K562 (cell line): ENCODE measurements at regions not wholly inside any gene's neighbourhood (a gene's known extent, or its start where the extent isn't known, plus 50 kb on each side); places are given as distances from the start of the nearest gene placed in this dataset.

Experiments
- ATAC-seq: fragments of 200-7000 bp; cut with Tn5 transposase; 3 replicates; pipeline ENCODE4 v1.9.1; 2020; ENCODE audit warnings: moderate library complexity
- BruUV-seq: library from RNA; stranded (reverse); fragments of 400-500 nt; replicated peaks from 2 replicates; lab custom pipeline; 2021; lab: Mats Ljungman, UMichigan
- CTCF ChIA-PET: fragments of 300-600 bp; formaldehyde crosslinking; extraction: SDS; loops from one replicate; lab custom pipeline; 2021; ENCODE audit warnings: low intra/inter-chr PET ratio; lab: Yijun Ruan, JAX
- POLR2A ChIA-PET: fragments of 300-600, 350-650 bp; sonication (Branson Sonifier 250); formaldehyde crosslinking; extraction: SDS; loops from one replicate; lab custom pipeline; 2021; ENCODE audit warnings: antibody characterized with exemption, inconsistent platforms; lab: Yijun Ruan, JAX
- DNase-seq, 4 experiments: peaks; one replicate each; pipeline versions ENCODE4 v3.0.0 to v3.0.0-alpha.2; 2011 to 2018; ENCODE audit warnings: low spot score in 3 of 4, mixed read lengths in 3 of 4; ENCODE audit errors: extremely low read depth in 1 of 4
- FAIRE-seq: peaks from 2 replicates; lab custom pipeline; 2011; peaks lifted over from hg19 to GRCh38; lab: Jason Lieb, UNC
- H2AFZ ChIP-seq: 2 replicates; pipeline ENCODE4 v1.6.0; 2011; ENCODE audit warnings: low read depth, low read length, control low read depth, inconsistent platforms
- H3K27ac ChIP-seq: fragments of 200-600 bp; 3 replicates; pipeline ENCODE4 v1.8.0; 2011; ENCODE audit warnings: low read depth, mild to moderate bottlenecking, control low read depth, inconsistent platforms, low read length, moderate library complexity, mixed read lengths; ENCODE audit errors: extremely low read depth
- H3K27me3 ChIP-seq, 2 experiments: fragments of 300-600 bp in 1 of 2; 2 replicates in 1 of 2; 3 replicates in 1 of 2; pipeline versions ENCODE4 v1.6.0 to v1.8.0; 2011; ENCODE audit warnings: inconsistent platforms in 2 of 2, low read length in 2 of 2, mild to moderate bottlenecking in 1 of 2, mixed read lengths in 1 of 2, moderate library complexity in 1 of 2; ENCODE audit not compliant: control insufficient read depth in 2 of 2, insufficient read depth in 2 of 2
- H3K36me3 ChIP-seq: fragments of 300-600 bp; 3 replicates; pipeline ENCODE4 v1.8.0; 2011; ENCODE audit warnings: mild to moderate bottlenecking, low read length, inconsistent platforms; ENCODE audit not compliant: control insufficient read depth, insufficient read depth
- H3K4me1 ChIP-seq, 2 experiments: fragments of 200-600 bp in 1 of 2; replicated peaks in 1 of 2; 2 replicates in 1 of 2; 3 replicates in 1 of 2; pipeline versions ENCODE4 v1.5.1 to v1.8.0; 2011; ENCODE audit warnings: inconsistent platforms in 2 of 2, low read length in 2 of 2, mild to moderate bottlenecking in 1 of 2, mixed read lengths in 1 of 2, moderate library complexity in 1 of 2; ENCODE audit not compliant: control insufficient read depth in 2 of 2, insufficient read depth in 2 of 2
- H3K4me2 ChIP-seq: 2 replicates; pipeline ENCODE4 v1.6.1; 2011; ENCODE audit warnings: low read length, control low read depth, inconsistent platforms, mixed read lengths; ENCODE audit not compliant: insufficient read depth
- H3K4me3 ChIP-seq: fragments of 200-600 bp; sonication (generic), shearing (Covaris generic); 2 replicates; pipeline ENCODE4 v1.5.1; 2016; ENCODE audit warnings: control low read depth, inconsistent platforms
- H3K79me2 ChIP-seq: fragments of 200-600 bp; 3 replicates; pipeline ENCODE4 v1.8.0; 2011; ENCODE audit warnings: low read length, inconsistent platforms; ENCODE audit not compliant: control insufficient read depth, insufficient read depth
- H3K9ac ChIP-seq, 2 experiments: 2 replicates each; pipeline versions ENCODE4 v1.6.0 to v1.6.1; 2011; ENCODE audit warnings: low read depth in 2 of 2, low read length in 2 of 2, control low read depth in 1 of 2, inconsistent platforms in 1 of 2, mild to moderate bottlenecking in 1 of 2, mixed read lengths in 1 of 2; ENCODE audit not compliant: insufficient read depth in 1 of 2
- H3K9me1 ChIP-seq: one replicate; pipeline ENCODE4 v1.6.0; 2011; ENCODE audit warnings: inconsistent platforms, mild to moderate bottlenecking, low read length, moderate library complexity; ENCODE audit not compliant: control insufficient read depth, insufficient read depth
- H3K9me3 ChIP-seq: replicated peaks from 2 replicates; pipeline ENCODE4 v1.5.1; 2011; ENCODE audit warnings: low read depth, low read length, inconsistent platforms; ENCODE audit not compliant: control insufficient read depth, insufficient read depth
- H4K20me1 ChIP-seq: replicated peaks from 2 replicates; pipeline ENCODE4 v1.6.1; 2011; ENCODE audit warnings: low read length, inconsistent platforms, mixed read lengths; ENCODE audit not compliant: control insufficient read depth, insufficient read depth
- AFF4 ChIP-seq: sonication (generic); formaldehyde crosslinking; IDR thresholded peaks from 2 replicates; pipeline ENCODE4 v1.8.0; 2023; ENCODE audit warnings: mild to moderate bottlenecking, missing genetic modification reagents
- HDAC1 ChIP-seq, 2 experiments: fragments of 450-650 bp; IDR thresholded peaks; 2 replicates each; pipeline ENCODE4 v1.6.1; 2016 to 2017; ENCODE audit warnings: inconsistent platforms in 1 of 2, mild to moderate bottlenecking in 1 of 2, moderate library complexity in 1 of 2
- HDAC2 ChIP-seq: fragments of 450-650 bp; IDR thresholded peaks from 2 replicates; pipeline ENCODE4 v1.6.1; 2016; ENCODE audit warnings: mild to moderate bottlenecking
- JUN ChIP-seq, 2 experiments: sonication (generic) in 1 of 2; formaldehyde crosslinking in 1 of 2; IDR thresholded peaks; 2 replicates each; pipeline versions ENCODE4 v1.6.1 to v1.8.0; 2012 to 2022; ENCODE audit warnings: borderline replicate concordance in 2 of 2, mild to moderate bottlenecking in 2 of 2, improper control_type of control experiment in 1 of 2, low read depth in 1 of 2, low read length in 1 of 2, missing genetic modification reagents in 1 of 2
- KDM5B ChIP-seq: fragments of 200-600 bp; sonication (generic); IDR thresholded peaks from 2 replicates; pipeline ENCODE4 v1.6.1; 2012; ENCODE audit warnings: low read depth, mild to moderate bottlenecking, moderate library complexity, low read length, control low read depth, inconsistent platforms; ENCODE audit not compliant: insufficient replicate concordance
- KHSRP ChIP-seq: fragments of 450-650 bp; IDR thresholded peaks from 2 replicates; pipeline ENCODE4 v1.6.1; 2017
- MYC ChIP-seq, 2 experiments: fragments of 250-450 bp in 1 of 2; sonication (Bioruptor Pico) in 1 of 2; IDR thresholded peaks; 2 replicates each; pipeline versions ENCODE4 v1.5.1 to v1.6.1; 2012 to 2021; ENCODE audit warnings: low read depth in 2 of 2, borderline replicate concordance in 1 of 2, improper control_type of control experiment in 1 of 2, low read length in 1 of 2, mild to moderate bottlenecking in 1 of 2, moderate library complexity in 1 of 2
- SMAD3 ChIP-seq: fragments of 450-650 bp; formaldehyde crosslinking; conservative IDR thresholded peaks from 2 replicates; pipeline ENCODE4 v1.4.0; 2020; ENCODE audit warnings: mild to moderate bottlenecking
- ZNF780A ChIP-seq: fragments of 250-450 bp; sonication (Bioruptor Pico); IDR thresholded peaks from 2 replicates; pipeline ENCODE4 v1.5.0; 2021; ENCODE audit warnings: mild to moderate bottlenecking
- WGBS: fragments of 100-300 bp; shearing (Covaris generic); methylation state at CpG from one replicate; pipeline ENCODE4 v1.1.6; 2016; ENCODE audit warnings: low coverage, mixed read lengths; ENCODE audit not compliant: insufficient coverage; ENCODE audit errors: missing lambda C conversion rate; 5-methylcytosine and 5-hydroxymethylcytosine counted together
- in situ Hi-C: fragments of 300-500 bp; cut with MboI; formaldehyde crosslinking; loops from 4 replicates; pipeline ENCODE4 v1.15.0; 2018; ENCODE audit warnings: inconsistent platforms, mixed read lengths
- intact Hi-C: fragments of 100-400 bp; cut with micrococcal nuclease; formaldehyde crosslinking; loops from 2 replicates; pipeline ENCODE4 v1.14.2; 2022
- TF ChIP-seq, protein P1 (sequence below), 2 experiments: IDR thresholded peaks; 2 replicates each; pipeline ENCODE4 v1.6.1; 2012; ENCODE audit warnings: improper control_type of control experiment in 2 of 2, low read depth in 2 of 2, low read length in 2 of 2, borderline replicate concordance in 1 of 2

DNA sequence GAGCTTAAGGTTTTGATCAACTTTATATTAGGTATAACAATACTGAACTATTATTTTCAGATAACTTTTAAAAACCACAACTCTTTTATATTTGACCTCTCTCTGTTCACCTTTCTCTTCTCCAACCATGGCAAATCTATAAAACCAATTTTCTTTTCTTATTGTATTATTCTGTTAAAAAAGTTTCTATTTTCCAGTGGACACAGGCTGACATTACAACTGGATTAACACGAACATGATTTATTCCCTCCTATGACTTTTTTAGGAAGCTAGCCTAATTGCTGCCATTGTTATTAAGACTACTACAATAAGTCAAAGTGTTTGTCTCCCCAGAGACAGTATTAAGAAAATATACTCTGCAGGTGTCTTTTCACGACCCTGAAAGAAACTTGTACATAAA, 2291.1 kb upstream of the PCDH20 start:
- ChIA-PET CTCF (no interaction called here), POLR2A (no interaction called here)
- no peak overlapping the region for H3K4me3 ChIP-seq
- H3K9me3 ChIP-seq: no peaks in the 10 kb centered on the region
- H3K36me3 ChIP-seq: no peaks in the 10 kb centered on the region
- H3K9ac ChIP-seq: no peak overlapping the region
- H3K9me1 ChIP-seq: no peaks in the 10 kb centered on the region
- no peaks in the 10 kb centered on the region for H3K27me3 ChIP-seq
- H3K4me2 ChIP-seq: no peak overlapping the region
- ATAC-seq (no peak), FAIRE-seq (no peak), DNase-seq (no peak)
- no TSS peak for BruUV-seq
- no peaks in the 10 kb centered on the region for H3K79me2 ChIP-seq
- H2AFZ ChIP-seq: no peak overlapping the region
- H3K4me1 ChIP-seq: no peaks in the 10 kb centered on the region
- H3K27ac ChIP-seq: no peak overlapping the region
- intact Hi-C loops (no loop called here), in situ Hi-C loops (no loop called here)
- 6% methylated on average over 2 of the region's 2 CpGs for WGBS
- no peaks in the 10 kb centered on the region for H4K20me1 ChIP-seq
- no peak for TF ChIP-seq AFF4 (CRISPR knock-in tag)
- no peak for TF ChIP-seq JUN (IDR thresholded peaks at IDR 0.05; ENCODE audit: borderline replicate concordance, low read depth, low read length)
- no peak for TF ChIP-seq JUN (CRISPR knock-in tag; IDR thresholded peaks at IDR 0.05; ENCODE audit: borderline replicate concordance)
- TF ChIP-seq MYC (IDR thresholded peaks at IDR 0.05; ENCODE audit: low read depth, low read length): no peak
- no peak for TF ChIP-seq MYC (CRISPR knock-in tag; IDR thresholded peaks at IDR 0.05; ENCODE audit: borderline replicate concordance, low read depth)
- TF ChIP-seq ZNF780A (CRISPR knock-in tag): no peak
- TF ChIP-seq SMAD3 (CRISPR knock-in tag): no peak
- TF ChIP-seq HDAC2: no peak
- no peak for TF ChIP-seq KHSRP
- TF ChIP-seq HDAC1 (IDR thresholded peaks at IDR 0.05): no peak
- no peak for TF ChIP-seq KDM5B
- TF ChIP-seq, protein P1, sequence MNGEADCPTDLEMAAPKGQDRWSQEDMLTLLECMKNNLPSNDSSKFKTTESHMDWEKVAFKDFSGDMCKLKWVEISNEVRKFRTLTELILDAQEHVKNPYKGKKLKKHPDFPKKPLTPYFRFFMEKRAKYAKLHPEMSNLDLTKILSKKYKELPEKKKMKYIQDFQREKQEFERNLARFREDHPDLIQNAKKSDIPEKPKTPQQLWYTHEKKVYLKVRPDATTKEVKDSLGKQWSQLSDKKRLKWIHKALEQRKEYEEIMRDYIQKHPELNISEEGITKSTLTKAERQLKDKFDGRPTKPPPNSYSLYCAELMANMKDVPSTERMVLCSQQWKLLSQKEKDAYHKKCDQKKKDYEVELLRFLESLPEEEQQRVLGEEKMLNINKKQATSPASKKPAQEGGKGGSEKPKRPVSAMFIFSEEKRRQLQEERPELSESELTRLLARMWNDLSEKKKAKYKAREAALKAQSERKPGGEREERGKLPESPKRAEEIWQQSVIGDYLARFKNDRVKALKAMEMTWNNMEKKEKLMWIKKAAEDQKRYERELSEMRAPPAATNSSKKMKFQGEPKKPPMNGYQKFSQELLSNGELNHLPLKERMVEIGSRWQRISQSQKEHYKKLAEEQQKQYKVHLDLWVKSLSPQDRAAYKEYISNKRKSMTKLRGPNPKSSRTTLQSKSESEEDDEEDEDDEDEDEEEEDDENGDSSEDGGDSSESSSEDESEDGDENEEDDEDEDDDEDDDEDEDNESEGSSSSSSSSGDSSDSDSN (IDR thresholded peaks at IDR 0.05; ENCODE audit: borderline replicate concordance in 1 of 2, low read depth in 2 of 2, low read length in 2 of 2): no peak
